Liver (tissue), 7 donors: ENCODE measurements at regions not wholly inside any gene's neighbourhood (a gene's known extent, or its start where the extent isn't known, plus 50 kb on each side); places are given as distances from the start of the nearest gene placed in this dataset.

Source experiments
- DNase-seq: peaks from one replicate; pipeline ENCODE4 v3.0.0-alpha.2; 2017; ENCODE audit warnings: low spot score
- H3K27ac ChIP-seq, 2 donors: one replicate each; pipeline ENCODE4 v1.7.0; 2013; ENCODE audit warnings: inconsistent platforms in 2 of 2, low read length in 2 of 2, control low read depth in 1 of 2, low read depth in 1 of 2, mild to moderate bottlenecking in 1 of 2
- H3K27me3 ChIP-seq, 4 donors: one replicate each; pipeline versions ENCODE4 v1.6.1 to v1.7.0; 2013; ENCODE audit warnings: low read length in 3 of 4, inconsistent platforms in 1 of 4, mild to moderate bottlenecking in 1 of 4, moderate library complexity in 1 of 4; ENCODE audit not compliant: control insufficient read depth in 4 of 4, insufficient read depth in 4 of 4
- H3K36me3 ChIP-seq, 4 donors: one replicate each; pipeline versions ENCODE4 v1.6.1 to v1.7.0; 2013; ENCODE audit warnings: low read length in 3 of 4, mild to moderate bottlenecking in 3 of 4, low read depth in 1 of 4, moderate library complexity in 1 of 4; ENCODE audit not compliant: control insufficient read depth in 4 of 4, insufficient read depth in 3 of 4
- H3K4me1 ChIP-seq, 4 donors: one replicate each; pipeline versions ENCODE4 v1.6.1 to v1.7.0; 2013; ENCODE audit warnings: low read length in 3 of 4, mild to moderate bottlenecking in 3 of 4, moderate library complexity in 1 of 4; ENCODE audit not compliant: control insufficient read depth in 4 of 4, insufficient read depth in 4 of 4
- H3K4me3 ChIP-seq, 3 donors: one replicate each; pipeline versions ENCODE4 v1.6.1 to v1.7.0; 2013; ENCODE audit warnings: low read length in 3 of 3, control low read depth in 1 of 3, low read depth in 1 of 3, mild to moderate bottlenecking in 1 of 3
- H3K9ac ChIP-seq, 2 donors: one replicate each; pipeline ENCODE4 v1.7.0; 2013; ENCODE audit warnings: low read length in 2 of 2, mild to moderate bottlenecking in 2 of 2, moderate library complexity in 2 of 2, control low read depth in 1 of 2, low read depth in 1 of 2
- H3K9me3 ChIP-seq, 4 donors: one replicate each; pipeline versions ENCODE4 v1.6.1 to v1.7.0; 2013; ENCODE audit warnings: low read length in 3 of 4; ENCODE audit not compliant: control insufficient read depth in 4 of 4
- EGR1 ChIP-seq, 2 donors: IDR thresholded peaks; 2 replicates each; pipeline ENCODE4 v1.6.1; 2016 to 2018; ENCODE audit warnings: antibody characterized with exemption in 2 of 2, low read depth in 2 of 2
- FOXA2 ChIP-seq: IDR thresholded peaks from 2 replicates; pipeline ENCODE4 v1.6.1; 2016; ENCODE audit warnings: antibody characterized with exemption
- HNF4G ChIP-seq: IDR thresholded peaks from 2 replicates; pipeline ENCODE4 v1.6.1; 2016; ENCODE audit warnings: antibody characterized with exemption
- JUND ChIP-seq, 2 donors: IDR thresholded peaks; 2 replicates each; pipeline ENCODE4 v1.6.1; 2016; ENCODE audit warnings: antibody characterized with exemption in 2 of 2
- NR2F2 ChIP-seq: IDR thresholded peaks from 2 replicates; pipeline ENCODE4 v1.6.1; 2016; ENCODE audit warnings: antibody characterized with exemption
- RAD21 ChIP-seq, 2 donors: IDR thresholded peaks; 2 replicates each; pipeline ENCODE4 v1.6.1; 2016; ENCODE audit warnings: antibody characterized with exemption in 2 of 2, mild to moderate bottlenecking in 2 of 2
- RXRA ChIP-seq, 2 donors: IDR thresholded peaks; 2 replicates each; pipeline ENCODE4 v1.6.1; 2017 to 2018; ENCODE audit warnings: antibody characterized with exemption in 2 of 2, mild to moderate bottlenecking in 1 of 2
- SP1 ChIP-seq: IDR thresholded peaks from 2 replicates; pipeline ENCODE4 v1.6.1; 2018; ENCODE audit warnings: antibody characterized with exemption, mild to moderate bottlenecking
- ZBTB33 ChIP-seq: IDR thresholded peaks from 2 replicates; pipeline ENCODE4 v1.6.1; 2016; ENCODE audit warnings: antibody characterized with exemption
- WGBS: extraction: QIAGEN DNeasy Blood & Tissue Kit; methylation state at CpG from one replicate; pipeline ENCODE4 v1.1.7; 2013; 5-methylcytosine and 5-hydroxymethylcytosine counted together
- TF ChIP-seq, protein P1 (sequence below): IDR thresholded peaks from 2 replicates; pipeline ENCODE4 v1.6.1; 2016; ENCODE audit warnings: antibody characterized with exemption
- TF ChIP-seq, protein P2 (sequence below): IDR thresholded peaks from 2 replicates; pipeline ENCODE4 v1.6.1; 2016; ENCODE audit warnings: antibody characterized with exemption, mild to moderate bottlenecking
- donor health status: healthy.
- donor health status: healthy.
- donor health status: healthy.
- donor health status: healthy.

GRCh38 chr1:99133756-99134500 is 129.3 kb upstream of the PLPPR5 start:
- DNase-seq = no peak
- 61% methylated on average over 3 of the region's 3 CpGs for WGBS
- no peaks in the 10 kb centered on the region for H3K27me3 ChIP-seq
- H3K36me3 ChIP-seq = no peaks in the 10 kb centered on the region
- H3K4me3 ChIP-seq = no peak overlapping the region
- no peak overlapping the region for H3K9ac ChIP-seq
- TF ChIP-seq, protein P1, sequence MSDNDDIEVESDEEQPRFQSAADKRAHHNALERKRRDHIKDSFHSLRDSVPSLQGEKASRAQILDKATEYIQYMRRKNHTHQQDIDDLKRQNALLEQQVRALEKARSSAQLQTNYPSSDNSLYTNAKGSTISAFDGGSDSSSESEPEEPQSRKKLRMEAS = no peak
- TF ChIP-seq JUND (IDR thresholded peaks at IDR 0.05) (no peak), NR2F2 (no peak), HNF4G (no peak), RAD21 (IDR thresholded peaks at IDR 0.05) (no peak), EGR1 (IDR thresholded peaks at IDR 0.05; ENCODE audit: low read depth in 2 of 2) (no peak)
- peaks cover 0 to 2% (median under 1%) of the 10 kb centered on the region in 4 donors for H3K9me3 ChIP-seq
- H3K4me1 ChIP-seq = no peaks in the 10 kb centered on the region
- H3K27ac ChIP-seq = no peak overlapping the region

DNA sequence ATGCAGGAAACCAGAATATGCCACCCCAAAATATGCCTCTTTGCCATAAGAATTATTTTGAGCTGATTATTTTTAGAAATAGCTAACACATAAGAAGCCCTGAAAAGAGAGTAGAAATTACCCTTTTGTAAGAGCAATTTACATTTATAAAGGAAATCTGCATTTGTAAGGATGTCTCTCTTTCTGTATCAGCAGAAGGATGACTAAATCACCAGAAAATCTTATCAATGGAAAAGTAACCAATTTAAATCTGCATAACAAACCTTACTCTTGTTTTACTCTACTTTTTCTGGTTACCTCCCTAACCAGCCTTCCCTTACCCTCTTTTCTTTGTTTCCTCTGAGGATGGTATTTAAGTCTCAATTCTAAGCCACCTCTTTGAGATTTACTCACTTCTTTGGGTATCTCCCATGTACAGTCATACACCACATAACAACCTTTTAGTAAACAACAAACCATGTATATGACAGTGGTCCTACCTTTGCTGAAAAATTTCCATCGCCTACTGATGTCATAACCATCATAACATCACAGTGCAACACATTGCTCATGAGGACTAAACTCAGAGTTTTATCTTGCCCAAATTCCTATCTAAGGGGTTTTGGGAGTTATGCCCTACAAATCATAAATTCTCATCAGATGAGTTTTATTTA is 126.6 kb upstream of the PLPPR4 start:
- H3K36me3 ChIP-seq = no peaks in the 10 kb centered on the region
- no peak overlapping the region for H3K9ac ChIP-seq
- WGBS = 93% methylated on average over 1 of the region's 1 CpG
- peaks cover 0 to 2% (median under 1%) of the 10 kb centered on the region in 4 donors for H3K9me3 ChIP-seq
- TF ChIP-seq SP1 (no peak), ZBTB33 (no peak), EGR1 (IDR thresholded peaks at IDR 0.05; ENCODE audit: low read depth in 2 of 2) (no peak), RXRA (IDR thresholded peaks at IDR 0.05) (no peak), FOXA2 (no peak)
- TF ChIP-seq, protein P2, sequence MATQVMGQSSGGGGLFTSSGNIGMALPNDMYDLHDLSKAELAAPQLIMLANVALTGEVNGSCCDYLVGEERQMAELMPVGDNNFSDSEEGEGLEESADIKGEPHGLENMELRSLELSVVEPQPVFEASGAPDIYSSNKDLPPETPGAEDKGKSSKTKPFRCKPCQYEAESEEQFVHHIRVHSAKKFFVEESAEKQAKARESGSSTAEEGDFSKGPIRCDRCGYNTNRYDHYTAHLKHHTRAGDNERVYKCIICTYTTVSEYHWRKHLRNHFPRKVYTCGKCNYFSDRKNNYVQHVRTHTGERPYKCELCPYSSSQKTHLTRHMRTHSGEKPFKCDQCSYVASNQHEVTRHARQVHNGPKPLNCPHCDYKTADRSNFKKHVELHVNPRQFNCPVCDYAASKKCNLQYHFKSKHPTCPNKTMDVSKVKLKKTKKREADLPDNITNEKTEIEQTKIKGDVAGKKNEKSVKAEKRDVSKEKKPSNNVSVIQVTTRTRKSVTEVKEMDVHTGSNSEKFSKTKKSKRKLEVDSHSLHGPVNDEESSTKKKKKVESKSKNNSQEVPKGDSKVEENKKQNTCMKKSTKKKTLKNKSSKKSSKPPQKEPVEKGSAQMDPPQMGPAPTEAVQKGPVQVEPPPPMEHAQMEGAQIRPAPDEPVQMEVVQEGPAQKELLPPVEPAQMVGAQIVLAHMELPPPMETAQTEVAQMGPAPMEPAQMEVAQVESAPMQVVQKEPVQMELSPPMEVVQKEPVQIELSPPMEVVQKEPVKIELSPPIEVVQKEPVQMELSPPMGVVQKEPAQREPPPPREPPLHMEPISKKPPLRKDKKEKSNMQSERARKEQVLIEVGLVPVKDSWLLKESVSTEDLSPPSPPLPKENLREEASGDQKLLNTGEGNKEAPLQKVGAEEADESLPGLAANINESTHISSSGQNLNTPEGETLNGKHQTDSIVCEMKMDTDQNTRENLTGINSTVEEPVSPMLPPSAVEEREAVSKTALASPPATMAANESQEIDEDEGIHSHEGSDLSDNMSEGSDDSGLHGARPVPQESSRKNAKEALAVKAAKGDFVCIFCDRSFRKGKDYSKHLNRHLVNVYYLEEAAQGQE = no peak
- TF ChIP-seq, protein P1 = no peak
- no peak overlapping the region for H3K4me3 ChIP-seq
- DNase-seq = no peak
- H3K27ac ChIP-seq = no peak overlapping the region
- H3K27me3 ChIP-seq = no peaks in the 10 kb centered on the region
- no peaks in the 10 kb centered on the region for H3K4me1 ChIP-seq
